ENCODE measurements at regions not wholly inside any gene's neighbourhood (a gene's known extent, or its start where the extent isn't known, plus 50 kb on each side); places are given as distances from the start of the nearest gene placed in this dataset.

- no peak for DNase-seq (ENCODE audit: low read depth in 1 of 2, low spot score in 1 of 2)
- Histone ChIP-seq H3K27ac (replicated peaks) (no peak overlapping the region), H3K4me3 (replicated peaks; ENCODE audit: insufficient read depth, low read length) (no peak overlapping the region), H3K27me3 (ENCODE audit: insufficient read depth, poor library complexity, severe bottlenecking) (no peaks in the 10 kb centered on the region)
- TF ChIP-seq SPI1 (IDR thresholded peaks at IDR 0.05; ENCODE audit: borderline replicate concordance, low read depth) (no peak), POLR2AphosphoS5 (IDR thresholded peaks at IDR 0.05; ENCODE audit: low read depth) (no peak), GABPA (IDR thresholded peaks at IDR 0.05; ENCODE audit: low read depth) (no peak), REST (IDR thresholded peaks at IDR 0.05; ENCODE audit: insufficient replicate concordance, low read depth) (no peak)
- TF ChIP-seq, protein P1, sequence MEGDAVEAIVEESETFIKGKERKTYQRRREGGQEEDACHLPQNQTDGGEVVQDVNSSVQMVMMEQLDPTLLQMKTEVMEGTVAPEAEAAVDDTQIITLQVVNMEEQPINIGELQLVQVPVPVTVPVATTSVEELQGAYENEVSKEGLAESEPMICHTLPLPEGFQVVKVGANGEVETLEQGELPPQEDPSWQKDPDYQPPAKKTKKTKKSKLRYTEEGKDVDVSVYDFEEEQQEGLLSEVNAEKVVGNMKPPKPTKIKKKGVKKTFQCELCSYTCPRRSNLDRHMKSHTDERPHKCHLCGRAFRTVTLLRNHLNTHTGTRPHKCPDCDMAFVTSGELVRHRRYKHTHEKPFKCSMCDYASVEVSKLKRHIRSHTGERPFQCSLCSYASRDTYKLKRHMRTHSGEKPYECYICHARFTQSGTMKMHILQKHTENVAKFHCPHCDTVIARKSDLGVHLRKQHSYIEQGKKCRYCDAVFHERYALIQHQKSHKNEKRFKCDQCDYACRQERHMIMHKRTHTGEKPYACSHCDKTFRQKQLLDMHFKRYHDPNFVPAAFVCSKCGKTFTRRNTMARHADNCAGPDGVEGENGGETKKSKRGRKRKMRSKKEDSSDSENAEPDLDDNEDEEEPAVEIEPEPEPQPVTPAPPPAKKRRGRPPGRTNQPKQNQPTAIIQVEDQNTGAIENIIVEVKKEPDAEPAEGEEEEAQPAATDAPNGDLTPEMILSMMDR (IDR thresholded peaks at IDR 0.05; ENCODE audit: insufficient read depth, low read length), result no peak
These were observed 171.7 kb upstream of the ZCCHC13 start for GRCh38 chrX:74132280-74132679.

GRCh38 chrX:74119016-74119910 is 184.7 kb upstream of the ZCCHC13 start:
- DNase-seq (ENCODE audit: low read depth in 1 of 2, low spot score in 1 of 2), result peak in 1 of 2 experiments; percentile 14
- H3K4me3 ChIP-seq (replicated peaks; ENCODE audit: insufficient read depth, low read length), result no peak overlapping the region
- H3K27me3 ChIP-seq (ENCODE audit: insufficient read depth, poor library complexity, severe bottlenecking), result no peaks in the 10 kb centered on the region
- no peak for TF ChIP-seq GABPA (IDR thresholded peaks at IDR 0.05; ENCODE audit: low read depth)
- TF ChIP-seq POLR2AphosphoS5 (IDR thresholded peaks at IDR 0.05; ENCODE audit: low read depth), result no peak
- no peak for TF ChIP-seq REST (IDR thresholded peaks at IDR 0.05; ENCODE audit: insufficient replicate concordance, low read depth)
- no peak for TF ChIP-seq SPI1 (IDR thresholded peaks at IDR 0.05; ENCODE audit: borderline replicate concordance, low read depth)
- TF ChIP-seq, protein P1 (IDR thresholded peaks at IDR 0.05; ENCODE audit: insufficient read depth, low read length), result no peak
- peak overlapping the region; percentile 31 for H3K27ac ChIP-seq (replicated peaks)

- TF ChIP-seq POLR2AphosphoS5 (IDR thresholded peaks at IDR 0.05; ENCODE audit: low read depth), result no peak
- H3K27me3 ChIP-seq (ENCODE audit: insufficient read depth, poor library complexity, severe bottlenecking), result no peaks in the 10 kb centered on the region
- peak in 1 of 2 experiments; percentile 45 for DNase-seq (ENCODE audit: low read depth in 1 of 2, low spot score in 1 of 2)
- H3K4me3 ChIP-seq (replicated peaks; ENCODE audit: insufficient read depth, low read length), result no peak overlapping the region
- H3K27ac ChIP-seq (replicated peaks), result no peak overlapping the region
These were observed 185.7 kb upstream of the ZCCHC13 start for GRCh38 chrX:74117962-74118902.

GRCh38 chrX:74111245-74111644 is 192.7 kb upstream of the ZCCHC13 start:
- H3K27ac ChIP-seq (replicated peaks), result no peak overlapping the region
- H3K27me3 ChIP-seq (ENCODE audit: insufficient read depth, poor library complexity, severe bottlenecking), result no peaks in the 10 kb centered on the region
- no peak for TF ChIP-seq SPI1 (IDR thresholded peaks at IDR 0.05; ENCODE audit: borderline replicate concordance, low read depth)
- TF ChIP-seq GABPA (IDR thresholded peaks at IDR 0.05; ENCODE audit: low read depth), result no peak
- TF ChIP-seq POLR2AphosphoS5 (IDR thresholded peaks at IDR 0.05; ENCODE audit: low read depth), result no peak
- no peak for TF ChIP-seq REST (IDR thresholded peaks at IDR 0.05; ENCODE audit: insufficient replicate concordance, low read depth)
- TF ChIP-seq, protein P1 (IDR thresholded peaks at IDR 0.05; ENCODE audit: insufficient read depth, low read length), result no peak
- no peak for DNase-seq (ENCODE audit: low read depth in 1 of 2, low spot score in 1 of 2)
- H3K4me3 ChIP-seq (replicated peaks; ENCODE audit: insufficient read depth, low read length), result no peak overlapping the region
